Neural progenitor cell (in vitro differentiated cells): ENCODE measurements at regions not wholly inside any gene's neighbourhood (a gene's known extent, or its start where the extent isn't known, plus 50 kb on each side); places are given as distances from the start of the nearest gene placed in this dataset.

Experiments used
- DNase-seq: peaks from one replicate; pipeline ENCODE4 v3.0.0-alpha.2; 2016; ENCODE audit warnings: low spot score
- H2AFZ ChIP-seq: fragments of 200-600 bp; sonication (generic); replicated peaks from 2 replicates; pipeline ENCODE4 v1.6.1; 2016; ENCODE audit warnings: antibody characterized with exemption
- H3F3A ChIP-seq: fragments of 200-600 bp; sonication (generic); 2 replicates; pipeline ENCODE4 v1.6.1; 2016; ENCODE audit warnings: antibody characterized with exemption, low read depth
- H3K27ac ChIP-seq: fragments of 200-600 bp; sonication (generic); 2 replicates; pipeline ENCODE4 v1.5.1; 2016; ENCODE audit warnings: mild to moderate bottlenecking
- H3K27me3 ChIP-seq: fragments of 200-600 bp; sonication (generic); 2 replicates; pipeline ENCODE4 v1.6.1; 2016; ENCODE audit warnings: mild to moderate bottlenecking, moderate library complexity
- H3K36me3 ChIP-seq: fragments of 200-600 bp; sonication (generic); 2 replicates; pipeline ENCODE4 v1.5.1; 2016
- H3K4me1 ChIP-seq: fragments of 200-600 bp; sonication (generic); 2 replicates; pipeline ENCODE4 v1.6.1; 2016; ENCODE audit warnings: mixed run types
- H3K4me2 ChIP-seq: fragments of 200-600 bp; sonication (generic); 2 replicates; pipeline ENCODE4 v1.6.1; 2016
- H3K4me3 ChIP-seq: fragments of 200-600 bp; sonication (generic); 2 replicates; pipeline ENCODE4 v1.5.1; 2016
- H3K79me2 ChIP-seq: fragments of 200-600 bp; sonication (generic); 2 replicates; pipeline ENCODE4 v1.6.1; 2016; ENCODE audit warnings: low read depth
- H3K9ac ChIP-seq: fragments of 200-600 bp; sonication (generic); 2 replicates; pipeline ENCODE4 v1.6.1; 2016
- H3K9me3 ChIP-seq: fragments of 200-600 bp; sonication (generic); 2 replicates; pipeline ENCODE4 v1.5.1; 2016; ENCODE audit warnings: low read depth
- H4K20me1 ChIP-seq: fragments of 200-600 bp; sonication (generic); 2 replicates; pipeline ENCODE4 v1.6.1; 2016; ENCODE audit warnings: low read depth
- H3K27ac Mint-ChIP-seq: 3 replicates; pipeline ENCODE4 v1.8.0; 2021; ENCODE audit warnings: mixed read lengths
- H3K27me3 Mint-ChIP-seq: 2 replicates; pipeline ENCODE4 v1.8.0; 2022; ENCODE audit warnings: low read depth, mild to moderate bottlenecking, inconsistent platforms, moderate library complexity, mixed read lengths; ENCODE audit not compliant: insufficient read depth
- H3K36me3 Mint-ChIP-seq: 3 replicates; pipeline ENCODE4 v1.8.0; 2021; ENCODE audit warnings: mixed read lengths
- H3K4me1 Mint-ChIP-seq: 3 replicates; pipeline ENCODE4 v1.8.0; 2021; ENCODE audit warnings: mixed read lengths
- H3K4me3 Mint-ChIP-seq: 3 replicates; pipeline ENCODE4 v1.8.0; 2021; ENCODE audit warnings: mild to moderate bottlenecking, moderate library complexity, mixed read lengths
- H3K9me3 Mint-ChIP-seq: 3 replicates; pipeline ENCODE4 v1.8.0; 2020; ENCODE audit warnings: mixed read lengths
- CTCF ChIP-seq: fragments of 200-600 bp; sonication (generic); IDR thresholded peaks from 2 replicates; pipeline ENCODE4 v1.5.1; 2017; ENCODE audit warnings: antibody characterized with exemption, mild to moderate bottlenecking
- EZH2 ChIP-seq: fragments of 200-600 bp; sonication (generic); IDR thresholded peaks from 2 replicates; pipeline ENCODE4 v1.6.1; 2017; ENCODE audit warnings: antibody characterized with exemption, mild to moderate bottlenecking, moderate library complexity
- EZH2phosphoT487 ChIP-seq: fragments of 200-600 bp; sonication (generic); IDR thresholded peaks from 2 replicates; pipeline ENCODE4 v1.6.1; 2017; ENCODE audit warnings: antibody characterized with exemption

- Histone ChIP-seq H2AFZ (no peak overlapping the region), H3K79me2 (no peaks in the 10 kb centered on the region), H3K4me3 (no peak overlapping the region), H3K4me2 (no peak overlapping the region), H4K20me1 (no peaks in the 10 kb centered on the region), H3K9me3 (no peaks in the 10 kb centered on the region), H3K4me1 (no peaks in the 10 kb centered on the region), H3F3A (no peaks in the 10 kb centered on the region), H3K27ac (no peak overlapping the region), H3K36me3 (no peaks in the 10 kb centered on the region), H3K9ac (no peak overlapping the region), H3K27me3 (no peaks in the 10 kb centered on the region)
- no peak for TF ChIP-seq CTCF
- H3K27me3 Mint-ChIP-seq, result peaks cover 3% of the 10 kb centered on the region
- H3K27ac Mint-ChIP-seq, result no peak overlapping the region
- no peaks in the 10 kb centered on the region for H3K9me3 Mint-ChIP-seq
- H3K4me1 Mint-ChIP-seq, result peaks cover 12% of the 10 kb centered on the region
- no peak for DNase-seq
- H3K4me3 Mint-ChIP-seq, result no peak overlapping the region
- H3K36me3 Mint-ChIP-seq, result no peaks in the 10 kb centered on the region
Observed at GRCh38 chr3:43906849-43907507, 216.2 kb downstream of the ABHD5 start.

GRCh38 chr3:43907508-43907858 is 216.7 kb downstream of the ABHD5 start:
- TF ChIP-seq CTCF (no peak), EZH2phosphoT487 (no peak), EZH2 (no peak)

GRCh38 chr3:43908456-43908855 is 217.7 kb downstream of the ABHD5 start:
- H3K27me3 Mint-ChIP-seq, result peaks cover 3% of the 10 kb centered on the region
- no peaks in the 10 kb centered on the region for H3K9me3 Mint-ChIP-seq
- Histone ChIP-seq H3F3A (no peaks in the 10 kb centered on the region), H3K4me1 (no peaks in the 10 kb centered on the region), H3K27ac (no peak overlapping the region), H3K9me3 (no peaks in the 10 kb centered on the region), H3K36me3 (no peaks in the 10 kb centered on the region), H3K27me3 (no peaks in the 10 kb centered on the region), H3K4me2 (no peak overlapping the region), H3K79me2 (no peaks in the 10 kb centered on the region), H3K4me3 (no peak overlapping the region), H4K20me1 (no peaks in the 10 kb centered on the region), H2AFZ (no peak overlapping the region), H3K9ac (no peak overlapping the region)
- no peak for DNase-seq
- H3K27ac Mint-ChIP-seq, result peak overlapping the region; percentile 67
- no peak overlapping the region for H3K4me3 Mint-ChIP-seq
- TF ChIP-seq CTCF, result no peak
- TF ChIP-seq EZH2, result no peak
- no peak for TF ChIP-seq EZH2phosphoT487
- no peaks in the 10 kb centered on the region for H3K36me3 Mint-ChIP-seq
- peaks cover 12% of the 10 kb centered on the region for H3K4me1 Mint-ChIP-seq

More at GRCh38 chr3:43907508-43907858, 216.7 kb downstream of the ABHD5 start:
- H3K4me3 Mint-ChIP-seq, result no peak overlapping the region
- no peak overlapping the region for H3K4me2 ChIP-seq
- H3K27ac Mint-ChIP-seq, result no peak overlapping the region
- H3F3A ChIP-seq, result no peaks in the 10 kb centered on the region
- no peaks in the 10 kb centered on the region for H3K27me3 ChIP-seq
- H2AFZ ChIP-seq, result no peak overlapping the region
- no peak overlapping the region for H3K9ac ChIP-seq
- no peaks in the 10 kb centered on the region for H3K9me3 ChIP-seq
- H4K20me1 ChIP-seq, result no peaks in the 10 kb centered on the region
- H3K4me1 ChIP-seq, result no peaks in the 10 kb centered on the region
- no peaks in the 10 kb centered on the region for H3K36me3 ChIP-seq
- H3K27ac ChIP-seq, result no peak overlapping the region
- H3K79me2 ChIP-seq, result no peaks in the 10 kb centered on the region
- DNase-seq, result no peak
- peaks cover 3% of the 10 kb centered on the region for H3K27me3 Mint-ChIP-seq
- H3K4me1 Mint-ChIP-seq, result peaks cover 12% of the 10 kb centered on the region
- H3K36me3 Mint-ChIP-seq, result no peaks in the 10 kb centered on the region
- H3K4me3 ChIP-seq, result no peak overlapping the region
- no peaks in the 10 kb centered on the region for H3K9me3 Mint-ChIP-seq
